OCI-LY1 (cell line): ENCODE measurements at regions not wholly inside any gene's neighbourhood (a gene's known extent, or its start where the extent isn't known, plus 50 kb on each side); places are given as distances from the start of the nearest gene placed in this dataset.
"Not testable (repeated sequence)": the region's sequence is repeated elsewhere in the genome, so short reads cannot be mapped to it uniquely, and the experiment has no call there.

Experiments used
- CTCF ChIP-seq: fragments of 200-600 bp; sonication (generic), shearing (Covaris generic); IDR thresholded peaks from 2 replicates; pipeline ENCODE4 v1.5.1; 2017; ENCODE audit warnings: mild to moderate bottlenecking, antibody characterized with exemption, low read length, moderate library complexity, mixed read lengths
- EZH2 ChIP-seq: fragments of 200-600 bp; sonication (generic), shearing (Covaris generic); IDR thresholded peaks from 2 replicates; pipeline ENCODE4 v1.8.0; 2017; ENCODE audit warnings: borderline replicate concordance, mixed run types, mild to moderate bottlenecking, antibody characterized with exemption, low read length, moderate library complexity, mixed read lengths

DNA sequence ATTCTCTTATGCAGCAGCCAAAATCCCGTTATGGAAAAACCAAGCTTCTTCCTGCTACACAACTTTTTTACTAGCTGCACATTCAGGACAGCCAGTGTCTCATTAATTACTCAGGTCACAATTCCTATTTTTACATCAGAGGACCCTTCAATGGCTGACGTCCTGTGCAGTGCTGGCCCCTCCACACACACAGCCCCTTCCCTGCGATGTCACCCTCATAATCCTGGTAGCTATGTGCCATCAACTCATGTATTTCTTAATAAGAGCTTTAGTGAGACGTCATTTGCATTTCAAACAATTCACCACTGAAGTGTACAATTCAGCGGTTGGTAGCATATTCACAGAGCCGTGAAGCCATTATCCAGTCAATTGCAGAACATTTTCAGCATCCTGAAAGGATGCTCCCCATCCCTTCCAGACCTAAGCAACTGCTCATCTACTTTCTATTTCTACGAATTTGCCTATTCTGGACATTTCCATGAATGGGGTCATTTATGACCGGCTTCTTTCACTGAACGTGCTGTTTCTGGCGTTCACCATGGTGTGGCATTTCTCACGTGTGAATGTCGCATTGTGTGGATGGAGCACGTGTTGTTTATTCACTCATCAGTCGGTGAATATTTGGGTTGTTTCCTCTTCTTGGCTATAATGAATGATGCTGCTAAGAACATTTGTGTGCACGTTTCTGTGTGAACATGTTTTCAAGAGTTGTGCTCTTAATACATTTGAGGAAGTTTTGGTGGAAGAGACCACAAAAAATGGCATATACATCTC, 126.0 kb downstream of the KCNJ12 start:
- not testable (repeated sequence) for TF ChIP-seq CTCF, EZH2
